Brain microvascular endothelial cell (primary cell): ENCODE measurements at regions not wholly inside any gene's neighbourhood (a gene's known extent, or its start where the extent isn't known, plus 50 kb on each side); places are given as distances from the start of the nearest gene placed in this dataset.

Experiments used
- DNase-seq: peaks from one replicate; pipeline ENCODE4 v3.0.0-alpha.2; 2020
- H3K27ac ChIP-seq: fragments of 250-450 bp; sonication (Bioruptor Pico); 2 replicates; pipeline ENCODE4 v1.5.1; 2020; ENCODE audit warnings: mild to moderate bottlenecking, moderate library complexity
- H3K27me3 ChIP-seq: fragments of 250-450 bp; sonication (Bioruptor Pico); replicated peaks from 2 replicates; pipeline ENCODE4 v1.5.1; 2020; ENCODE audit warnings: mild to moderate bottlenecking
- H3K36me3 ChIP-seq: fragments of 250-450 bp; sonication (Bioruptor Pico); replicated peaks from 2 replicates; pipeline ENCODE4 v1.5.1; 2020; ENCODE audit warnings: mild to moderate bottlenecking
- H3K4me3 ChIP-seq: 2 replicates; pipeline ENCODE4 v1.5.1; 2011; ENCODE audit warnings: low read depth, mild to moderate bottlenecking, control low read depth, low read length, moderate library complexity
- CTCF ChIP-seq: IDR thresholded peaks from 2 replicates; pipeline ENCODE4 v1.5.1; 2011; ENCODE audit warnings: low read depth, mild to moderate bottlenecking, moderate library complexity, low read length, control low read depth, inconsistent platforms; ENCODE audit errors: missing control alignments
- in situ Hi-C: cut with HindIII; loops from 2 replicates; pipeline ENCODE4 v1.10.0; 2017; ENCODE audit warnings: low sequenced_read_pairs, low pct_ligation_motif_present

- Histone ChIP-seq H3K27me3 (no peaks in the 10 kb centered on the region), H3K4me3 (no peak overlapping the region), H3K27ac (no peak overlapping the region), H3K36me3 (no peaks in the 10 kb centered on the region)
- no peak for DNase-seq
- in situ Hi-C loops, result no loop called here
- no peak for TF ChIP-seq CTCF
Measured at GRCh38 chr1:209493559-209493958, 90.0 kb upstream of the CAMK1G start.

- Histone ChIP-seq H3K27ac (no peak overlapping the region), H3K36me3 (no peaks in the 10 kb centered on the region), H3K4me3 (no peak overlapping the region), H3K27me3 (no peaks in the 10 kb centered on the region)
- DNase-seq, result no peak
- no peak for TF ChIP-seq CTCF
- in situ Hi-C loops, result no loop called here
Measured at GRCh38 chr1:209497729-209498128, 85.8 kb upstream of the CAMK1G start.

GRCh38 chr1:209500993-209501392 lies 82.5 kb upstream of the CAMK1G start:
- no peak for DNase-seq
- no peak for TF ChIP-seq CTCF
- no peak overlapping the region for H3K4me3 ChIP-seq
- no peaks in the 10 kb centered on the region for H3K27me3 ChIP-seq
- no peak overlapping the region for H3K27ac ChIP-seq
- in situ Hi-C loops, result no loop called here
- no peaks in the 10 kb centered on the region for H3K36me3 ChIP-seq

GRCh38 chr1:209503196-209503595 lies 80.3 kb upstream of the CAMK1G start:
- H3K4me3 ChIP-seq, result no peak overlapping the region
- no peaks in the 10 kb centered on the region for H3K36me3 ChIP-seq
- no peak for DNase-seq
- TF ChIP-seq CTCF, result no peak
- no peaks in the 10 kb centered on the region for H3K27me3 ChIP-seq
- in situ Hi-C loops, result no loop called here
- no peak overlapping the region for H3K27ac ChIP-seq

GRCh38 chr1:209504571-209504970 lies 78.9 kb upstream of the CAMK1G start:
- Histone ChIP-seq H3K36me3 (no peaks in the 10 kb centered on the region), H3K4me3 (no peak overlapping the region), H3K27ac (no peak overlapping the region), H3K27me3 (no peaks in the 10 kb centered on the region)
- in situ Hi-C loops, result no loop called here
- DNase-seq, result no peak
- no peak for TF ChIP-seq CTCF

GRCh38 chr1:209505044-209505443 lies 78.5 kb upstream of the CAMK1G start:
- Histone ChIP-seq H3K36me3 (no peaks in the 10 kb centered on the region), H3K27ac (peak overlapping the region; percentile 16), H3K4me3 (no peak overlapping the region), H3K27me3 (no peaks in the 10 kb centered on the region)
- DNase-seq, result peak; percentile 34
- no peak for TF ChIP-seq CTCF
- in situ Hi-C loops, result no loop called here
